WERI-Rb-1 (cell line): ENCODE measurements at regions not wholly inside any gene's neighbourhood (a gene's known extent, or its start where the extent isn't known, plus 50 kb on each side); places are given as distances from the start of the nearest gene placed in this dataset.

Experiments
- DNase-seq: peaks from one replicate; pipeline ENCODE4 v3.0.0-alpha.2; 2020
- H3K27ac ChIP-seq: fragments of 250-450 bp; sonication (Bioruptor Pico); 2 replicates; pipeline ENCODE4 v1.5.1; 2020; ENCODE audit warnings: mild to moderate bottlenecking, moderate library complexity
- H3K27me3 ChIP-seq: fragments of 250-450 bp; sonication (Bioruptor Pico); 2 replicates; pipeline ENCODE4 v1.5.1; 2021; ENCODE audit warnings: mild to moderate bottlenecking, low read depth, moderate library complexity; ENCODE audit not compliant: insufficient read depth, severe bottlenecking
- H3K36me3 ChIP-seq: fragments of 250-450 bp; sonication (Bioruptor Pico); 2 replicates; pipeline ENCODE4 v1.5.1; 2020; ENCODE audit warnings: mild to moderate bottlenecking, moderate library complexity
- H3K4me3 ChIP-seq: 2 replicates; pipeline ENCODE4 v1.5.1; 2011; ENCODE audit warnings: low read depth, mild to moderate bottlenecking, control low read depth, low read length
- H3K9me3 ChIP-seq: fragments of 250-450 bp; sonication (Bioruptor Pico); 2 replicates; pipeline ENCODE4 v1.5.1; 2021; ENCODE audit warnings: mild to moderate bottlenecking, moderate library complexity; ENCODE audit not compliant: severe bottlenecking
- CTCF ChIP-seq: IDR thresholded peaks from 2 replicates; pipeline ENCODE4 v1.5.1; 2011; ENCODE audit warnings: low read depth, mild to moderate bottlenecking, control low read depth, inconsistent platforms, low read length

GRCh38 chr6:90803956-90804355 lies 217.1 kb upstream of the MAP3K7 start:
- DNase-seq: no peak
- Histone ChIP-seq H3K27me3 (no peaks in the 10 kb centered on the region), H3K36me3 (no peaks in the 10 kb centered on the region), H3K9me3 (no peaks in the 10 kb centered on the region), H3K27ac (no peak overlapping the region), H3K4me3 (no peak overlapping the region)
- no peak for TF ChIP-seq CTCF

GRCh38 chr6:90795078-90795477 lies 208.2 kb upstream of the MAP3K7 start:
- Histone ChIP-seq H3K27me3 (no peaks in the 10 kb centered on the region), H3K4me3 (no peak overlapping the region), H3K9me3 (no peaks in the 10 kb centered on the region), H3K27ac (no peak overlapping the region), H3K36me3 (no peaks in the 10 kb centered on the region)
- no peak for DNase-seq
- TF ChIP-seq CTCF: no peak

GRCh38 chr6:90793771-90794170 lies 206.9 kb upstream of the MAP3K7 start:
- H3K36me3 ChIP-seq: no peaks in the 10 kb centered on the region
- no peak for DNase-seq
- H3K4me3 ChIP-seq: no peak overlapping the region
- H3K27ac ChIP-seq: no peak overlapping the region
- no peak for TF ChIP-seq CTCF
- no peaks in the 10 kb centered on the region for H3K9me3 ChIP-seq
- H3K27me3 ChIP-seq: no peaks in the 10 kb centered on the region

GRCh38 chr6:90790696-90791095 lies 203.8 kb upstream of the MAP3K7 start:
- Histone ChIP-seq H3K36me3 (no peaks in the 10 kb centered on the region), H3K27me3 (no peaks in the 10 kb centered on the region), H3K4me3 (no peak overlapping the region), H3K27ac (no peak overlapping the region), H3K9me3 (no peaks in the 10 kb centered on the region)
- no peak for TF ChIP-seq CTCF
- no peak for DNase-seq

GRCh38 chr6:90790058-90790457 lies 203.2 kb upstream of the MAP3K7 start:
- Histone ChIP-seq H3K27me3 (no peaks in the 10 kb centered on the region), H3K27ac (no peak overlapping the region), H3K9me3 (no peaks in the 10 kb centered on the region), H3K36me3 (no peaks in the 10 kb centered on the region), H3K4me3 (no peak overlapping the region)
- no peak for DNase-seq
- no peak for TF ChIP-seq CTCF

- Histone ChIP-seq H3K27me3 (no peaks in the 10 kb centered on the region), H3K27ac (no peak overlapping the region), H3K36me3 (no peaks in the 10 kb centered on the region), H3K4me3 (no peak overlapping the region), H3K9me3 (no peaks in the 10 kb centered on the region)
- DNase-seq: no peak
- TF ChIP-seq CTCF: no peak
These were observed 201.9 kb upstream of the MAP3K7 start for GRCh38 chr6:90788781-90789180.
